22Rv1 (cell line): ENCODE measurements at regions not wholly inside any gene's neighbourhood (a gene's known extent, or its start where the extent isn't known, plus 50 kb on each side); places are given as distances from the start of the nearest gene placed in this dataset.

ENCODE experiments used
- ZFX ChIP-seq: fragments of 450-650 bp; IDR thresholded peaks from 2 replicates; pipeline ENCODE4 v1.6.1; 2017; ENCODE audit warnings: antibody characterized with exemption, borderline replicate concordance
- TF ChIP-seq, protein P1 (sequence below): fragments of 450-650 bp; IDR thresholded peaks from 2 replicates; pipeline ENCODE4 v1.5.1; 2017; ENCODE audit warnings: mild to moderate bottlenecking

DNA sequence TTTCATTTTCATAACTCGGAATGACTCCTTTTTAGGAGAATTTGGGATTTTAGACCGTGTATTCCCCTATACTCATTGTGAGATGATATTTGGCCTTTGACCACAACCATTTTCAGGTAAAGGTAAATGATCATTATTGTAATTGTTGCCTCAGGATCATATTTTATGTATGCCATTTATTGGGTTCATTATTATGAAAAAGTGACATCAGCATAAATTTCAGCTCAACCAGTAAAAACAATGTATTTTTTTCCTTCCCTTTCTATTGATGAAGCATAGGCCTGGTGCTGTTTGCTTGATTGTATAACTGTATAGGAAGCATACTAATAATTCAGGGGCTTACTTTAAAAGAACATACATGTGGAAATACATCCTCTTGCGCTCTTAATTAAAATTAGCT is 832.9 kb upstream of the FANCL start:
- TF ChIP-seq, protein P1, sequence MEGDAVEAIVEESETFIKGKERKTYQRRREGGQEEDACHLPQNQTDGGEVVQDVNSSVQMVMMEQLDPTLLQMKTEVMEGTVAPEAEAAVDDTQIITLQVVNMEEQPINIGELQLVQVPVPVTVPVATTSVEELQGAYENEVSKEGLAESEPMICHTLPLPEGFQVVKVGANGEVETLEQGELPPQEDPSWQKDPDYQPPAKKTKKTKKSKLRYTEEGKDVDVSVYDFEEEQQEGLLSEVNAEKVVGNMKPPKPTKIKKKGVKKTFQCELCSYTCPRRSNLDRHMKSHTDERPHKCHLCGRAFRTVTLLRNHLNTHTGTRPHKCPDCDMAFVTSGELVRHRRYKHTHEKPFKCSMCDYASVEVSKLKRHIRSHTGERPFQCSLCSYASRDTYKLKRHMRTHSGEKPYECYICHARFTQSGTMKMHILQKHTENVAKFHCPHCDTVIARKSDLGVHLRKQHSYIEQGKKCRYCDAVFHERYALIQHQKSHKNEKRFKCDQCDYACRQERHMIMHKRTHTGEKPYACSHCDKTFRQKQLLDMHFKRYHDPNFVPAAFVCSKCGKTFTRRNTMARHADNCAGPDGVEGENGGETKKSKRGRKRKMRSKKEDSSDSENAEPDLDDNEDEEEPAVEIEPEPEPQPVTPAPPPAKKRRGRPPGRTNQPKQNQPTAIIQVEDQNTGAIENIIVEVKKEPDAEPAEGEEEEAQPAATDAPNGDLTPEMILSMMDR, result no peak
- TF ChIP-seq ZFX, result no peak
